Choroid plexus epithelial cell (primary cell): ENCODE measurements at regions not wholly inside any gene's neighbourhood (a gene's known extent, or its start where the extent isn't known, plus 50 kb on each side); places are given as distances from the start of the nearest gene placed in this dataset.
"Not testable (repeated sequence)": the region's sequence is repeated elsewhere in the genome, so short reads cannot be mapped to it uniquely, and the experiment has no call there.

Experiments used
- DNase-seq: peaks from one replicate; pipeline ENCODE4 v3.0.0-alpha.2; 2010; ENCODE audit warnings: low read depth
- H3K4me3 ChIP-seq: 2 replicates; pipeline ENCODE4 v1.5.1; 2011; ENCODE audit warnings: low read depth, mild to moderate bottlenecking, control low read depth, low read length, moderate library complexity
- TF ChIP-seq, protein P1 (sequence below): conservative IDR thresholded peaks from 2 replicates; pipeline ENCODE4 v1.5.1; 2011; ENCODE audit warnings: low read depth, mild to moderate bottlenecking, control low read depth, inconsistent platforms, low read length, moderate library complexity

DNA sequence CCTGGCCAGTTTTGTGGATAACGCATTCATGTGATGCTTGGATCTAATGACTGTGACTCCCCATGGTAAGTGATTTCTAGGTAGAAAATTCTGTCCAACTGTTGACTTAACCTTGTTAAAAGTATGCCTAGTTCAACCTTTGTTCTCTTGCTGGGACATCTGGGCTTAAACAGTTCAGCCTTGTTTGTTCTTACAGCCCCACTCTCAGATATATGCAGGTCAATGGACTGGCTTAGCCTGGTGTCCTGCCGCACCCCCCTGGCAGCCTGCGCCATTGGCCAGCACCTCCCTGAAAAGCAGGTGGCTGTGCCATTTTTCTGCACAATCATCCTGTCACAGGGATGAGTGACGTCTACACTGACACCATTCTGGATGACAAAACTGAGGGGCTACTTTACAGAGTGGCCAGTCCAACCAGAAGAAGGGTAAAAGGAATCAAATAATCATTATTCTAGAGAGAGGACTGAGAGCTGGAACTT, 244.7 kb upstream of the ONECUT1 start:
- TF ChIP-seq, protein P1, sequence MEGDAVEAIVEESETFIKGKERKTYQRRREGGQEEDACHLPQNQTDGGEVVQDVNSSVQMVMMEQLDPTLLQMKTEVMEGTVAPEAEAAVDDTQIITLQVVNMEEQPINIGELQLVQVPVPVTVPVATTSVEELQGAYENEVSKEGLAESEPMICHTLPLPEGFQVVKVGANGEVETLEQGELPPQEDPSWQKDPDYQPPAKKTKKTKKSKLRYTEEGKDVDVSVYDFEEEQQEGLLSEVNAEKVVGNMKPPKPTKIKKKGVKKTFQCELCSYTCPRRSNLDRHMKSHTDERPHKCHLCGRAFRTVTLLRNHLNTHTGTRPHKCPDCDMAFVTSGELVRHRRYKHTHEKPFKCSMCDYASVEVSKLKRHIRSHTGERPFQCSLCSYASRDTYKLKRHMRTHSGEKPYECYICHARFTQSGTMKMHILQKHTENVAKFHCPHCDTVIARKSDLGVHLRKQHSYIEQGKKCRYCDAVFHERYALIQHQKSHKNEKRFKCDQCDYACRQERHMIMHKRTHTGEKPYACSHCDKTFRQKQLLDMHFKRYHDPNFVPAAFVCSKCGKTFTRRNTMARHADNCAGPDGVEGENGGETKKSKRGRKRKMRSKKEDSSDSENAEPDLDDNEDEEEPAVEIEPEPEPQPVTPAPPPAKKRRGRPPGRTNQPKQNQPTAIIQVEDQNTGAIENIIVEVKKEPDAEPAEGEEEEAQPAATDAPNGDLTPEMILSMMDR, result no peak
- no peak for DNase-seq
- no peak overlapping the region for H3K4me3 ChIP-seq

DNA sequence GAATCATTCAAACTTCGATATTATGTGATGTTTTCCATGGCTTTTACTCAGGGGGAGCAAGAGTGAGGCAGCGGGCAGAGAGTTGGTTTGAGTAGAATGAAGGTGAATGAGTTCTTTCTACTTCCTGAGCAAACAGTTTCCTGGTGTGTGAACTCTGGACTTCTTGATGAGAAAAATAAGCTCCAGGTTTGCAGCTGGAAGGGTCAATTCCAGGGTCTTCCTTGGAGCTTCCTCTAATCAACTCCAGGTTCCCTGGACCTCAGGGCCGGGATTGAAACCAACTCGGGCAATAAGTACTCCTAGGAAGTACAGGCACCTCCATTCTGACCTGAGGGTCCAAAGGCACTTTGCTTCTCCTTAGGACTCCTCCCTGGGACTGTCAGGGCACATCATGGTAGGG, 243.6 kb upstream of the ONECUT1 start:
- no peak overlapping the region for H3K4me3 ChIP-seq
- TF ChIP-seq, protein P1, result no peak
- no peak for DNase-seq

DNA sequence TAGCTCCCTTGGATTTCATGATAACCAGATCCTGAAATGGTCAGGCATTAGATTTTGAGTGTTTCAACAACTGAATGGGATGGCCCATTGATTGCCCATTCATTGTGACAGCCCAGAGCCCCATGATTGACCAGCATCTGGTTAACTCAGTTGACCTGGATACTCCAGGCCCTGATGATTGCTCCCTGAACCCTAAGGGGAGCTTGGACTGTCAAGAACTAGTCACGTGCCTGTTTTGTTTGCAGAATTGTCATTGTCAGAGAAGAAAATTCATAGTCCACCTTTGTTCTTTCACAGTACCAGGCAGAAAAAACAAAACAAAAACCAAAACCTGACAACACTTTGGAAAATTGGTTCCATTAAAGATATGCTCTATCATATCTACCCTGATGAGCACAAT, 241.3 kb upstream of the ONECUT1 start:
- TF ChIP-seq, protein P1, result no peak
- no peak for DNase-seq
- H3K4me3 ChIP-seq, result no peak overlapping the region

DNA sequence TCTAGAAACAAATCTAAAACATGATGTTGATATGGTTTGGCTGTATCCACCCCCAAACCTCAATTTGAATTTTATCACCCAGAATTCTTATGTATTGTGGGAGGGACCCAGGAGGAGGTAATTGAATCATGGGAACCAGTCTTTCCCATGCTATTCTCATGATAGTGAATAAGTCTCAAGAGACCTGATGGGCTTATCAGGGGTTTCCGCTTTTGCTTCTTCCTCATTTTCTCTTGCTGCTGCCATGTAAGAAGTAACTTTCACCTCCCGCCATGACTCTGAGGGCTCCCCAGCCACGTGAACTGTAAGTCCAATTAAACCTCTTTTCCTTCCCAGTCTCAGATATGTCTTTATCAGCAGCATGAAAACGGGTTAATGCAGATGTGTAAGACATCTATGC, 232.7 kb upstream of the ONECUT1 start:
- H3K4me3 ChIP-seq, result no peak overlapping the region
- TF ChIP-seq, protein P1, result no peak
- no peak for DNase-seq

DNA sequence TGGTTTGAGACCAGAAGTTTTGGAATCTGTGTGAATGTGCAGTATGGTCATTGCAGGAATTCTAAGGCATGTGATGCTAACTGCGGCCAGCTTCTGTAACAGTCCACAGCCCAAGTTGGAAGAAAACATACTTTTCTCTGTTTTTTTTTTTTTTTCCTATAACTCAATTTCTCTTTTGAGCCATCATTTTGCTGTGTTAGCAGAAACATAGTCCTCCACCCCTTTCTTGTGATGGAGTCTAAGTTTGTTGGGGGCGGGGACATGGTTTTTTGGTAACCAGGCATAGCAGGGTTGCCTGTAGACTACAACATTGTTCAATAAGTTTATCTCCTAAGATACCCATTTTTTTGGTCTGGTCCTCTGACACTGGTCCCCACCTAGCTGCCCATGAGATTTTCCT, 223.2 kb upstream of the ONECUT1 start:
- H3K4me3 ChIP-seq, result no peak overlapping the region
- DNase-seq, result no peak
- TF ChIP-seq, protein P1, result no peak

DNA sequence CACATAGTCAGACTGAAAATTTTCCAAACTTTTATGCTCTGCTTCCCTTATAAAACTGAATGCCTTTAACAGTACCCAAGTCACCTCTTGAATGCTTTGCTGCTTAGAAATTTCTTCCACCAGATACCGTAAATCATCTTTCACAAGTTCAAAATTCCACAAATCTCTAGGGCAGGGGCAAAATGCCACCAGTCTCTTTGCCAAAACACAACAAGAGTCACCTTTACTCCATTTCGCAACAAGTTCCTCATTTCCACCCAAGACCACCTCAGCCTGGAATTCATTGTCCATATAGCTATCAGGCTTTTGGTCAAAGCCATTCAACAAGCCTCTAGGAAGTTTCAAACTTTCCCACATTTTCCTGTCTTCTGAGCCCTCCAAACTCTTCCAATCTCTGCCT, 221.6 kb upstream of the ONECUT1 start:
- not testable (repeated sequence) for H3K4me3 ChIP-seq, DNase-seq

DNA sequence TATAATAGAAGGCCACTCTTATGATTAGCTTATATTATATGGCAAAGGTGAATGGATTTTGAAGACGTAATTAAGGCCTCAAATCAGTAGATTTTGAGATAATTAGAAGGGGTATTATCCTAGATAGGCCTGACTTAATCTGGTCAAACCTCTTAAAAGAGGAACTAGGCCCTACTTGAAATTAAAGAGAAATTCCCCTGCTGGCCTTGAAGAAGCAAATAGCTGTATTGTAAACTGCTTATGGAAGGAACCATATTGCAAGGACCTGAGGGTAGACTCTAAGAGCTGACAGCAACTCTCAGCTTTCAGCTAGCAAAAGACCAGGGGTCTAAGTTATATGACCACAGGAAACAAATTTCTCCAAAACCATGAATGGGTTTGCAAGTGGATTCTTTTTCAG, 219.0 kb upstream of the ONECUT1 start:
- TF ChIP-seq, protein P1, result no peak
- no peak overlapping the region for H3K4me3 ChIP-seq
- no peak for DNase-seq

DNA sequence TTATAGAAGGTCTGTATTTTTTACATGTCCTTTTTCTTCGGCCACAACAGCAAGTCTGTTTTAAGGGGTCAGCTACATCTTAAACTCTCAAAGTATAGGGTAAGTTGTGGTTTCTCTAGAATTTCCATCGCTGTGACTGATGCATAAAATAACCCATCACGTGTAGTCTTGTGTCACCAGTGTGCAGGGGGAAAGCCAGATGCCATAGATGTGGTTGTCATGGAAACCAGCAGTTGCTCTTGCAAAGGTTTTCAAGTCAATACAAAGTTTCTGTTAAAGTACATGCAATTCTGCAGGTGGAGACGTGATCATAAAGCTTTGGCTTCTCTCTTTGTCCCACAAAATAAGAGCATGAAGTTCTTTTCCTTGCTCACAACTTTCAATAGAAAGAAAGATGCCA, 210.3 kb upstream of the ONECUT1 start:
- no peak for DNase-seq
- no peak overlapping the region for H3K4me3 ChIP-seq
- TF ChIP-seq, protein P1, result no peak
